ENCODE measurements at regions not wholly inside any gene's neighbourhood (a gene's known extent, or its start where the extent isn't known, plus 50 kb on each side); places are given as distances from the start of the nearest gene placed in this dataset.

DNA sequence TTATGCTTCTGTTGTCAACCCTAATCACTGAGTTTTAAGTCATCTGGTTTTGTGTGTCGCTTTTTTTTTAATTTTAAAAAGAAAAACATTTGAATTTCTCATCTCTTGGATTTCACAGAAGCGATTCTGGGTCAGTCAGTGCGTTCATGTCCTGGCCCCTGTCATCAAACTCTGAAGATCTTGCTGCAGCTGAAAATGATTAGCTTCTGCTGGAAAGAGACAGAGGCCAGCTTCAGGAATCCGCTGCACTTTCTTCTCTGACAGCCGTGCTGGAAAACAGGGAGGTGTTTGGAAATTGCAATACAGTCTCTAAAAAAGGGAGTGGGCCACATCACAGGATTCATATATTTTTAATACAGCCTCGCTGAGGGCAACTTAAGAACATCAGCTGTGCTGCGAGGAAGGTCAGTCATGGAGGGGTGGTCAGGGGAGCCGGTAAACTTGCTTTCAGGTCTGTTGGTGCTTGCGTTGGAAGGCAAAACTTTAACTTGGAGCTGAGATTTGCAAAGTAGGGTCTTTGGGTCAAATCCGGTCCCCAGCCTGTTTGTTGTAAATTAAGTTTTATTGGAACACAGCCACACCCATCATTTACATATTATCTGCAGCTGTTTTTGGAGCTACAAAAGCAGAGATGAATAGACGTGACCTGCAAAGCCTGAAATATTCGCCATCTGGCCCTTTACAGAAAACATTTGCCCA, 190.8 kb downstream of the AACS start:
- H3K4me1 ChIP-seq (ENCODE audit: control insufficient read depth, extremely low read depth, insufficient read depth, low read length): no peaks in the 10 kb centered on the region
- no peak overlapping the region for H3K4me2 ChIP-seq (ENCODE audit: insufficient read depth, low read length)
- H3K79me2 ChIP-seq (ENCODE audit: control insufficient read depth, insufficient read depth, low read length): no peaks in the 10 kb centered on the region
- no peak overlapping the region for H3K4me3 ChIP-seq (replicated peaks in 1 of 3; ENCODE audit: insufficient read depth in 1 of 3, low read depth in 1 of 3, low read length in 3 of 3)
- CTCF ChIA-PET: no interaction called here
- DNase-seq (ENCODE audit: low read depth, low spot score) (no peak), FAIRE-seq (no peak)
- TF ChIP-seq, protein P1, sequence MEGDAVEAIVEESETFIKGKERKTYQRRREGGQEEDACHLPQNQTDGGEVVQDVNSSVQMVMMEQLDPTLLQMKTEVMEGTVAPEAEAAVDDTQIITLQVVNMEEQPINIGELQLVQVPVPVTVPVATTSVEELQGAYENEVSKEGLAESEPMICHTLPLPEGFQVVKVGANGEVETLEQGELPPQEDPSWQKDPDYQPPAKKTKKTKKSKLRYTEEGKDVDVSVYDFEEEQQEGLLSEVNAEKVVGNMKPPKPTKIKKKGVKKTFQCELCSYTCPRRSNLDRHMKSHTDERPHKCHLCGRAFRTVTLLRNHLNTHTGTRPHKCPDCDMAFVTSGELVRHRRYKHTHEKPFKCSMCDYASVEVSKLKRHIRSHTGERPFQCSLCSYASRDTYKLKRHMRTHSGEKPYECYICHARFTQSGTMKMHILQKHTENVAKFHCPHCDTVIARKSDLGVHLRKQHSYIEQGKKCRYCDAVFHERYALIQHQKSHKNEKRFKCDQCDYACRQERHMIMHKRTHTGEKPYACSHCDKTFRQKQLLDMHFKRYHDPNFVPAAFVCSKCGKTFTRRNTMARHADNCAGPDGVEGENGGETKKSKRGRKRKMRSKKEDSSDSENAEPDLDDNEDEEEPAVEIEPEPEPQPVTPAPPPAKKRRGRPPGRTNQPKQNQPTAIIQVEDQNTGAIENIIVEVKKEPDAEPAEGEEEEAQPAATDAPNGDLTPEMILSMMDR (IDR thresholded peaks at IDR 0.05; ENCODE audit: extremely low read depth in 1 of 2, insufficient read depth in 1 of 2, low read depth in 1 of 2, low read length in 2 of 2): no peak
- no peak for TF ChIP-seq JUN (IDR thresholded peaks at IDR 0.05; ENCODE audit: borderline replicate concordance, insufficient read depth, insufficient read length, low read depth)
- TF ChIP-seq FOS (IDR thresholded peaks at IDR 0.05; ENCODE audit: borderline replicate concordance, insufficient read depth, low read length): no peak
- no peak for TF ChIP-seq GATA2 (IDR thresholded peaks at IDR 0.05; ENCODE audit: insufficient read depth, insufficient read length, low read depth, low read length)
- TF ChIP-seq MYC (IDR thresholded peaks at IDR 0.05; ENCODE audit: low read depth, low read length): no peak
- TF ChIP-seq POLR2AphosphoS5 (IDR thresholded peaks at IDR 0.05; ENCODE audit: insufficient read depth, low read depth, low read length): no peak
- no peak for TF ChIP-seq MAX (IDR thresholded peaks at IDR 0.05; ENCODE audit: insufficient read depth, insufficient read length)
- TF ChIP-seq POLR2A (IDR thresholded peaks at IDR 0.05; ENCODE audit: low read depth, low read length): no peak
- no peak for TF ChIP-seq EZH2 (IDR thresholded peaks at IDR 0.05; ENCODE audit: borderline replicate concordance, low read depth, low read length, severe bottlenecking)
- dilution Hi-C loops (cut with MboI; ENCODE audit: extremely low pct_ligation_motif_present, low sequenced_read_pairs): no loop called here
- no peaks in the 10 kb centered on the region for H3K9me1 ChIP-seq (replicated peaks; ENCODE audit: control insufficient read depth, extremely low read depth, insufficient read depth, low read length)
- BruUV-seq (replicated peaks): no TSS peak
- H3K9me3 ChIP-seq (replicated peaks; ENCODE audit: control insufficient read depth, insufficient read depth, low read length): no peaks in the 10 kb centered on the region
- no peak overlapping the region for H3K9ac ChIP-seq (replicated peaks; ENCODE audit: extremely low read depth, insufficient read depth, low read length)
- no peak overlapping the region for H3K27ac ChIP-seq (ENCODE audit: insufficient read depth, low read depth, low read length)
- H4K20me1 ChIP-seq (replicated peaks; ENCODE audit: control insufficient read depth, extremely low read depth, insufficient read depth, low read length): no peaks in the 10 kb centered on the region
- intact Hi-C loops (cut with micrococcal nuclease): no loop called here
- POLR2A ChIA-PET: no interaction called here
- no peak overlapping the region for H2AFZ ChIP-seq (ENCODE audit: low read depth, low read length)
- H3K36me3 ChIP-seq (ENCODE audit: control insufficient read depth in 2 of 2, extremely low read depth in 1 of 2, insufficient read depth in 2 of 2, low read length in 2 of 2): no peaks in the 10 kb centered on the region
- no peaks in the 10 kb centered on the region for H3K27me3 ChIP-seq (ENCODE audit: control insufficient read depth in 2 of 2, insufficient read depth in 2 of 2, low read length in 2 of 2)

Data from endothelial cell of umbilical vein (primary cell).